ENCODE measurements at regions not wholly inside any gene's neighbourhood (a gene's known extent, or its start where the extent isn't known, plus 50 kb on each side); places are given as distances from the start of the nearest gene placed in this dataset.
A peak's percentile ranks its signal among the peaks of the same experiment; 100 is the strongest.

- no peak overlapping the region for H3K4me3 Mint-ChIP-seq (ENCODE audit: unreplicated experiment)
- no peak overlapping the region for H3K9ac ChIP-seq (ENCODE audit: low read length)
- H3K27ac Mint-ChIP-seq (ENCODE audit: unreplicated experiment): no peak overlapping the region
- H4K20me1 ChIP-seq (ENCODE audit: insufficient read depth, low read length): no peaks in the 10 kb centered on the region
- DNase-seq (ENCODE audit: low read depth): no peak
- H3K4me1 ChIP-seq (ENCODE audit: insufficient read depth, low read length): no peaks in the 10 kb centered on the region
- FAIRE-seq: no peak
- peaks cover 36% of the 10 kb centered on the region for H3K27me3 Mint-ChIP-seq (ENCODE audit: low read depth, unreplicated experiment)
- H3K79me2 ChIP-seq (ENCODE audit: insufficient read depth, low read length): no peaks in the 10 kb centered on the region
- H2AFZ ChIP-seq (ENCODE audit: low read depth, low read length): no peak overlapping the region
- no peaks in the 10 kb centered on the region for H3K4me1 Mint-ChIP-seq (ENCODE audit: low read depth, unreplicated experiment)
- no peaks in the 10 kb centered on the region for H3K27me3 ChIP-seq (ENCODE audit: insufficient read depth, low read length)
- no peak for TF ChIP-seq CTCF (IDR thresholded peaks at IDR 0.05; ENCODE audit: insufficient read depth, low read depth, low read length)
- TF ChIP-seq EZH2 (IDR thresholded peaks at IDR 0.05; ENCODE audit: insufficient read depth, low read length): no peak
- no peaks in the 10 kb centered on the region for H3K36me3 ChIP-seq (ENCODE audit: insufficient read depth, low read length)
- peaks cover 2% of the 10 kb centered on the region for H3K36me3 Mint-ChIP-seq (ENCODE audit: low read depth, unreplicated experiment)
- H3K4me3 ChIP-seq (ENCODE audit: insufficient read depth, low read depth, low read length): no peak overlapping the region
- no peak overlapping the region for H3K4me2 ChIP-seq (ENCODE audit: low read length)
- no peaks in the 10 kb centered on the region for H3K9me3 ChIP-seq (ENCODE audit: insufficient read depth, low read depth, low read length)
- H3K9me3 Mint-ChIP-seq (ENCODE audit: unreplicated experiment): no peaks in the 10 kb centered on the region
- no peak overlapping the region for H3K27ac ChIP-seq (ENCODE audit: low read depth, low read length)
These were observed 524.5 kb downstream of the MATN1 start for GRCh38 chr1:30198795-30199403.

GRCh38 chr1:30198451-30198760, 525.0 kb downstream of the MATN1 start:
- Mint-ChIP-seq H3K36me3 (ENCODE audit: low read depth, unreplicated experiment) (peaks cover 2% of the 10 kb centered on the region), H3K27me3 (ENCODE audit: low read depth, unreplicated experiment) (peaks cover 40% of the 10 kb centered on the region), H3K4me1 (ENCODE audit: low read depth, unreplicated experiment) (no peaks in the 10 kb centered on the region), H3K27ac (ENCODE audit: unreplicated experiment) (no peak overlapping the region), H3K9me3 (ENCODE audit: unreplicated experiment) (no peaks in the 10 kb centered on the region), H3K4me3 (ENCODE audit: unreplicated experiment) (no peak overlapping the region)
- Histone ChIP-seq H3K27ac (ENCODE audit: low read depth, low read length) (no peak overlapping the region), H3K79me2 (ENCODE audit: insufficient read depth, low read length) (no peaks in the 10 kb centered on the region), H3K4me3 (ENCODE audit: insufficient read depth, low read depth, low read length) (no peak overlapping the region), H3K9me3 (ENCODE audit: insufficient read depth, low read depth, low read length) (no peaks in the 10 kb centered on the region), H3K27me3 (ENCODE audit: insufficient read depth, low read length) (no peaks in the 10 kb centered on the region), H3K36me3 (ENCODE audit: insufficient read depth, low read length) (no peaks in the 10 kb centered on the region), H4K20me1 (ENCODE audit: insufficient read depth, low read length) (no peaks in the 10 kb centered on the region), H2AFZ (ENCODE audit: low read depth, low read length) (no peak overlapping the region), H3K9ac (ENCODE audit: low read length) (no peak overlapping the region), H3K4me2 (ENCODE audit: low read length) (no peak overlapping the region), H3K4me1 (ENCODE audit: insufficient read depth, low read length) (no peaks in the 10 kb centered on the region)
- FAIRE-seq: no peak
- DNase-seq (ENCODE audit: low read depth): no peak
- TF ChIP-seq EZH2 (IDR thresholded peaks at IDR 0.05; ENCODE audit: insufficient read depth, low read length): no peak
- no peak for TF ChIP-seq CTCF (IDR thresholded peaks at IDR 0.05; ENCODE audit: insufficient read depth, low read depth, low read length)

GRCh38 chr1:30197639-30198450, 525.5 kb downstream of the MATN1 start:
- Histone ChIP-seq H3K36me3 (ENCODE audit: insufficient read depth, low read length) (no peaks in the 10 kb centered on the region), H3K27me3 (ENCODE audit: insufficient read depth, low read length) (no peaks in the 10 kb centered on the region), H3K9ac (ENCODE audit: low read length) (no peak overlapping the region), H3K79me2 (ENCODE audit: insufficient read depth, low read length) (no peaks in the 10 kb centered on the region), H3K9me3 (ENCODE audit: insufficient read depth, low read depth, low read length) (no peaks in the 10 kb centered on the region), H2AFZ (ENCODE audit: low read depth, low read length) (no peak overlapping the region), H3K4me3 (ENCODE audit: insufficient read depth, low read depth, low read length) (no peak overlapping the region), H3K4me2 (ENCODE audit: low read length) (no peak overlapping the region), H4K20me1 (ENCODE audit: insufficient read depth, low read length) (no peaks in the 10 kb centered on the region), H3K4me1 (ENCODE audit: insufficient read depth, low read length) (no peaks in the 10 kb centered on the region), H3K27ac (ENCODE audit: low read depth, low read length) (no peak overlapping the region)
- Mint-ChIP-seq H3K4me1 (ENCODE audit: low read depth, unreplicated experiment) (no peaks in the 10 kb centered on the region), H3K27me3 (ENCODE audit: low read depth, unreplicated experiment) (peaks cover 44% of the 10 kb centered on the region), H3K27ac (ENCODE audit: unreplicated experiment) (no peak overlapping the region), H3K9me3 (ENCODE audit: unreplicated experiment) (no peaks in the 10 kb centered on the region), H3K4me3 (ENCODE audit: unreplicated experiment) (no peak overlapping the region), H3K36me3 (ENCODE audit: low read depth, unreplicated experiment) (peaks cover 2% of the 10 kb centered on the region)
- no peak for FAIRE-seq
- DNase-seq (ENCODE audit: low read depth): peak; percentile 56
- TF ChIP-seq EZH2 (IDR thresholded peaks at IDR 0.05; ENCODE audit: insufficient read depth, low read length) (no peak), CTCF (IDR thresholded peaks at IDR 0.05; ENCODE audit: insufficient read depth, low read depth, low read length) (no peak)
